Neural cell (in vitro differentiated cells): ENCODE measurements at regions not wholly inside any gene's neighbourhood (a gene's known extent, or its start where the extent isn't known, plus 50 kb on each side); places are given as distances from the start of the nearest gene placed in this dataset.

ENCODE experiments used
- H2AFZ ChIP-seq: fragments of 200-600, 300-800 bp; sonication (generic), shearing (Covaris generic); 2 replicates; pipeline ENCODE4 v1.6.0; 2014; ENCODE audit warnings: low read depth, mild to moderate bottlenecking, antibody characterized with exemption, low read length, moderate library complexity
- H3F3A ChIP-seq: fragments of 200-600 bp; shearing (Covaris generic); 2 replicates; pipeline ENCODE4 v1.6.1; 2016; ENCODE audit warnings: mild to moderate bottlenecking, moderate library complexity, mixed read lengths, antibody characterized with exemption, low read length; ENCODE audit not compliant: insufficient read depth, poor library complexity, severe bottlenecking
- H3K27ac ChIP-seq: fragments of 200-600, 300-800 bp; sonication (generic), shearing (Covaris generic); 2 replicates; pipeline ENCODE4 v1.5.1; 2014; ENCODE audit warnings: mild to moderate bottlenecking, low read length, moderate library complexity
- H3K27me3 ChIP-seq: fragments of 300-800, 200-600 bp; sonication (generic), shearing (Covaris generic); 2 replicates; pipeline ENCODE4 v1.6.0; 2014; ENCODE audit warnings: mild to moderate bottlenecking, low read depth, low read length, moderate library complexity; ENCODE audit not compliant: insufficient read depth
- H3K36me3 ChIP-seq: fragments of 300-800, 200-600 bp; sonication (generic), shearing (Covaris generic); 2 replicates; pipeline ENCODE4 v1.5.1; 2014; ENCODE audit warnings: mild to moderate bottlenecking, antibody characterized with exemption, low read length, moderate library complexity; ENCODE audit not compliant: insufficient read depth
- H3K4me2 ChIP-seq: fragments of 300-800, 200-600 bp; sonication (generic), shearing (Covaris generic); 2 replicates; pipeline ENCODE4 v1.6.0; 2014; ENCODE audit warnings: mild to moderate bottlenecking, low read length
- H3K4me3 ChIP-seq: fragments of 300-800, 200-600 bp; sonication (generic), shearing (Covaris generic); 2 replicates; pipeline ENCODE4 v1.5.1; 2014; ENCODE audit warnings: mild to moderate bottlenecking, low read length, moderate library complexity
- H3K79me2 ChIP-seq: fragments of 200-600 bp; shearing (Covaris generic); replicated peaks from 2 replicates; pipeline ENCODE4 v1.6.0; 2014; ENCODE audit warnings: mild to moderate bottlenecking, low read length, moderate library complexity; ENCODE audit not compliant: insufficient read depth
- H3K9ac ChIP-seq: fragments of 300-800, 200-600 bp; sonication (generic), shearing (Covaris generic); 2 replicates; pipeline ENCODE4 v1.6.1; 2016; ENCODE audit warnings: mild to moderate bottlenecking, low read length, mixed read lengths
- H3K9me2 ChIP-seq: fragments of 200-600 bp; shearing (Covaris generic); 2 replicates; pipeline ENCODE4 v1.6.1; 2016; ENCODE audit warnings: mild to moderate bottlenecking, low read length, mixed read lengths; ENCODE audit not compliant: insufficient read depth
- H3K9me3 ChIP-seq: fragments of 200-600, 300-800 bp; sonication (generic), shearing (Covaris generic); 2 replicates; pipeline ENCODE4 v1.6.1; 2016; ENCODE audit warnings: mild to moderate bottlenecking, mixed run types, low read length, moderate library complexity, mixed read lengths
- H4K20me1 ChIP-seq: fragments of 200-600 bp; shearing (Covaris generic); 2 replicates; pipeline ENCODE4 v1.6.1; 2016; ENCODE audit warnings: mild to moderate bottlenecking, mixed run types; ENCODE audit not compliant: insufficient read depth
- EP300 ChIP-seq: fragments of 450-650 bp; conservative IDR thresholded peaks from 2 replicates; pipeline ENCODE4 v1.6.1; 2014; ENCODE audit warnings: antibody characterized with exemption, mild to moderate bottlenecking, moderate library complexity; ENCODE audit not compliant: poor library complexity, severe bottlenecking
- EZH2 ChIP-seq: fragments of 200-600, 300-800 bp; shearing (Covaris generic), sonication (generic); IDR thresholded peaks from 2 replicates; pipeline ENCODE4 v1.6.1; 2014; ENCODE audit warnings: antibody characterized with exemption, low read length, borderline replicate concordance, mild to moderate bottlenecking; ENCODE audit not compliant: insufficient read depth, poor library complexity, severe bottlenecking
- MXI1 ChIP-seq: fragments of 450-650 bp; conservative IDR thresholded peaks from 2 replicates; pipeline ENCODE4 v1.6.1; 2014; ENCODE audit warnings: antibody characterized with exemption, mild to moderate bottlenecking; ENCODE audit not compliant: poor library complexity, severe bottlenecking
- POLR2AphosphoS5 ChIP-seq: IDR thresholded peaks from 2 replicates; pipeline ENCODE4 v1.6.1; 2012
- RAD21 ChIP-seq: fragments of 450-650 bp; conservative IDR thresholded peaks from 2 replicates; pipeline ENCODE4 v1.6.1; 2014; ENCODE audit warnings: antibody characterized with exemption, mild to moderate bottlenecking, moderate library complexity
- REST ChIP-seq: IDR thresholded peaks from 2 replicates; pipeline ENCODE4 v1.6.1; 2012; ENCODE audit warnings: borderline replicate concordance
- SMC3 ChIP-seq: fragments of 450-650 bp; conservative IDR thresholded peaks from 2 replicates; pipeline ENCODE4 v1.6.1; 2014; ENCODE audit warnings: antibody characterized with exemption, mild to moderate bottlenecking, moderate library complexity; ENCODE audit not compliant: poor library complexity
- TAF1 ChIP-seq: IDR thresholded peaks from 2 replicates; pipeline ENCODE4 v1.6.1; 2012; ENCODE audit warnings: low read depth
- TF ChIP-seq, protein P1 (sequence below): fragments of 450-650 bp; IDR thresholded peaks from 2 replicates; pipeline ENCODE4 v1.5.1; 2014; ENCODE audit warnings: antibody characterized with exemption, mild to moderate bottlenecking, moderate library complexity; ENCODE audit not compliant: poor library complexity, severe bottlenecking

- Histone ChIP-seq H3K4me2 (no peak overlapping the region), H3K27ac (no peak overlapping the region), H3K9me2 (no peaks in the 10 kb centered on the region), H4K20me1 (no peaks in the 10 kb centered on the region), H3K27me3 (no peaks in the 10 kb centered on the region), H3K36me3 (no peaks in the 10 kb centered on the region), H3K9ac (no peak overlapping the region), H3K4me3 (no peak overlapping the region), H3K9me3 (no peaks in the 10 kb centered on the region), H3K79me2 (no peaks in the 10 kb centered on the region), H3F3A (no peaks in the 10 kb centered on the region), H2AFZ (no peak overlapping the region)
- TF ChIP-seq, protein P1, sequence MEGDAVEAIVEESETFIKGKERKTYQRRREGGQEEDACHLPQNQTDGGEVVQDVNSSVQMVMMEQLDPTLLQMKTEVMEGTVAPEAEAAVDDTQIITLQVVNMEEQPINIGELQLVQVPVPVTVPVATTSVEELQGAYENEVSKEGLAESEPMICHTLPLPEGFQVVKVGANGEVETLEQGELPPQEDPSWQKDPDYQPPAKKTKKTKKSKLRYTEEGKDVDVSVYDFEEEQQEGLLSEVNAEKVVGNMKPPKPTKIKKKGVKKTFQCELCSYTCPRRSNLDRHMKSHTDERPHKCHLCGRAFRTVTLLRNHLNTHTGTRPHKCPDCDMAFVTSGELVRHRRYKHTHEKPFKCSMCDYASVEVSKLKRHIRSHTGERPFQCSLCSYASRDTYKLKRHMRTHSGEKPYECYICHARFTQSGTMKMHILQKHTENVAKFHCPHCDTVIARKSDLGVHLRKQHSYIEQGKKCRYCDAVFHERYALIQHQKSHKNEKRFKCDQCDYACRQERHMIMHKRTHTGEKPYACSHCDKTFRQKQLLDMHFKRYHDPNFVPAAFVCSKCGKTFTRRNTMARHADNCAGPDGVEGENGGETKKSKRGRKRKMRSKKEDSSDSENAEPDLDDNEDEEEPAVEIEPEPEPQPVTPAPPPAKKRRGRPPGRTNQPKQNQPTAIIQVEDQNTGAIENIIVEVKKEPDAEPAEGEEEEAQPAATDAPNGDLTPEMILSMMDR = no peak
- TF ChIP-seq RAD21 (no peak), POLR2AphosphoS5 (no peak), REST (no peak), SMC3 (no peak), TAF1 (no peak), EP300 (no peak), MXI1 (no peak), EZH2 (no peak)
These were observed 538.3 kb upstream of the PKN2 start for GRCh38 chr1:88145752-88146151.

GRCh38 chr1:88149686-88150085 is 534.4 kb upstream of the PKN2 start:
- Histone ChIP-seq H4K20me1 (no peaks in the 10 kb centered on the region), H3K27ac (no peak overlapping the region), H3K4me2 (no peak overlapping the region), H3K9me3 (no peaks in the 10 kb centered on the region), H2AFZ (no peak overlapping the region), H3F3A (no peaks in the 10 kb centered on the region), H3K9ac (no peak overlapping the region), H3K27me3 (no peaks in the 10 kb centered on the region), H3K79me2 (no peaks in the 10 kb centered on the region), H3K4me3 (no peak overlapping the region), H3K9me2 (no peaks in the 10 kb centered on the region), H3K36me3 (no peaks in the 10 kb centered on the region)
- TF ChIP-seq EP300 (no peak), SMC3 (no peak), MXI1 (no peak), POLR2AphosphoS5 (no peak), REST (no peak), TAF1 (no peak), EZH2 (no peak), RAD21 (no peak)
- TF ChIP-seq, protein P1 = no peak
